Body of pancreas (tissue), 4 donors: ENCODE measurements at regions not wholly inside any gene's neighbourhood (a gene's known extent, or its start where the extent isn't known, plus 50 kb on each side); places are given as distances from the start of the nearest gene placed in this dataset.

Experiments used
- CTCF ChIP-seq, 7 experiments: fragments of 450-650 bp in 4 of 7; fragments of 200-600 bp in 3 of 7; sonication (generic) in 3 of 7; IDR thresholded peaks; one replicate each; pipeline ENCODE4 v1.5.1; 2016 to 2019; ENCODE audit warnings: antibody characterized with exemption in 7 of 7
- POLR2A ChIP-seq, 3 donors: fragments of 450-650 bp; IDR thresholded peaks; one replicate each; pipeline ENCODE4 v1.6.1; 2016; ENCODE audit warnings: antibody characterized with exemption in 3 of 3, mild to moderate bottlenecking in 2 of 3

- no peak for TF ChIP-seq CTCF (IDR thresholded peaks at IDR 0.05)
- no peak for TF ChIP-seq POLR2A (IDR thresholded peaks at IDR 0.05)
Observed at GRCh38 chr18:40707797-40708196, 1247.2 kb upstream of the PIK3C3 start.
